A673 (cell line): ENCODE measurements at regions not wholly inside any gene's neighbourhood (a gene's known extent, or its start where the extent isn't known, plus 50 kb on each side); places are given as distances from the start of the nearest gene placed in this dataset.

ENCODE experiments used
- BruUV-seq: library from RNA; stranded (reverse); fragments of 400-500 nt; replicated peaks from 2 replicates; lab custom pipeline; 2021; lab: Mats Ljungman, UMichigan
- CTCF ChIA-PET: fragments of 300-600 bp; sonication (Branson Sonifier 250); formaldehyde crosslinking; loops from one replicate; lab custom pipeline; 2022; ENCODE audit warnings: antibody characterized with exemption; lab: Charles Lee
- POLR2A ChIA-PET: fragments of 300-600 bp; sonication (Branson Sonifier 250); formaldehyde crosslinking; loops from one replicate; lab custom pipeline; 2022; ENCODE audit warnings: antibody characterized with exemption; ENCODE audit not compliant: low non-redundant PET; lab: Charles Lee
- DNase-seq: peaks from one replicate; pipeline ENCODE4 v3.0.0-alpha.2; 2015; ENCODE audit warnings: low spot score
- H3K27ac ChIP-seq: fragments of 200-600 bp; sonication (generic); 2 replicates; pipeline ENCODE4 v1.5.1; 2016; ENCODE audit warnings: mixed run types, low read depth, mild to moderate bottlenecking, mixed read lengths, antibody characterized with exemption, low read length; ENCODE audit not compliant: poor library complexity, severe bottlenecking
- H3K27me3 ChIP-seq: fragments of 200-600 bp; sonication (generic); replicated peaks from 2 replicates; pipeline ENCODE4 v1.6.1; 2017; ENCODE audit warnings: mixed run types, low read depth, mild to moderate bottlenecking, mixed read lengths, antibody characterized with exemption, low read length; ENCODE audit not compliant: insufficient read depth, poor library complexity
- H3K36me3 ChIP-seq: fragments of 200-600 bp; sonication (generic); 2 replicates; pipeline ENCODE4 v1.6.1; 2016; ENCODE audit warnings: mixed run types, mild to moderate bottlenecking, mixed read lengths, antibody characterized with exemption, low read length; ENCODE audit not compliant: insufficient read depth, poor library complexity, severe bottlenecking
- H3K4me1 ChIP-seq: fragments of 200-600 bp; sonication (generic); 2 replicates; pipeline ENCODE4 v1.6.1; 2017; ENCODE audit warnings: mixed run types, mild to moderate bottlenecking, mixed read lengths, antibody characterized with exemption, low read length; ENCODE audit not compliant: insufficient read depth, poor library complexity, severe bottlenecking
- H3K4me3 ChIP-seq: fragments of 200-600 bp; sonication (generic); 2 replicates; pipeline ENCODE4 v1.5.1; 2016; ENCODE audit warnings: low read depth, mixed run types, mild to moderate bottlenecking, mixed read lengths, low read length; ENCODE audit not compliant: poor library complexity, severe bottlenecking
- H3K9me3 ChIP-seq: fragments of 200-600 bp; sonication (generic); 2 replicates; pipeline ENCODE4 v1.6.1; 2016; ENCODE audit warnings: mixed run types, low read depth, mild to moderate bottlenecking, mixed read lengths, antibody characterized with exemption, low read length; ENCODE audit not compliant: poor library complexity, severe bottlenecking
- CTCF ChIP-seq: fragments of 300-800, 200-600 bp; sonication (generic); conservative IDR thresholded peaks from 2 replicates; pipeline ENCODE4 v1.5.1; 2017; ENCODE audit warnings: low read depth, mild to moderate bottlenecking, antibody characterized with exemption, low read length, moderate library complexity, mixed read lengths
- EZH2 ChIP-seq: fragments of 200-600 bp; sonication (generic); IDR thresholded peaks from 2 replicates; pipeline ENCODE4 v1.6.1; 2017; ENCODE audit warnings: borderline replicate concordance, low read depth, mild to moderate bottlenecking, mixed read lengths, antibody characterized with exemption, low read length; ENCODE audit not compliant: poor library complexity, severe bottlenecking
- intact Hi-C: fragments of 100-400 bp; cut with micrococcal nuclease; formaldehyde crosslinking; loops from one replicate; pipeline ENCODE4 v1.10.0; 2022; ENCODE audit not compliant: unreplicated experiment

DNA sequence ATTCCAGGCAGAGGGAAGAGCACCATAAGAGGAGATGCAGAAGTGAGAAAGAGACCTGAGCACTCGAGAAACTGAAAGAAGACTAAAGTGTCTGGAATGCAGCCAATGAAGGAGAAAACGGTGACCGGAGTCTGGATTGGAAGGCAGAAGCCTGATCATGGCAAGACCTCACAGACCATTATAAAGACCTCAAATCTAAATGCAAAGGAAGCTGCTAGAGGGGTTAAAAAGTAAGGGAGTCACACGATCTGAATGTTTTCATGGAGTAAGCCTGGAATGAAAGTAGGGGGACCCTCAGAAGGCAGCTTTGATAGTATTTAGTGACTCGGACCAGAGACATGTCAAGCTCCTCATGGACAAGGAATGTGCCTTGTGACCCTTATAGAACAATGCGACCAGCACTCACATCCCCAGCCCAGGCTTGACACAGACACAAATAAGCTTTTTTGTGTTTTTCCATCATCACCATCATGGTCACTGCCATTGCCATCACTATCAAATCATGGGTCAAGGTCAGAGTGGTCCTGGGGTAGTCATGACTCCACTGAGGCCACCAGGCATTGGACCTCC, 183.6 kb downstream of the SEC16B start:
- Histone ChIP-seq H3K4me3 (no peak overlapping the region), H3K4me1 (no peaks in the 10 kb centered on the region), H3K36me3 (no peaks in the 10 kb centered on the region), H3K27ac (no peak overlapping the region), H3K9me3 (no peaks in the 10 kb centered on the region), H3K27me3 (no peaks in the 10 kb centered on the region)
- TF ChIP-seq EZH2 (no peak), CTCF (no peak)
- POLR2A ChIA-PET = no interaction called here
- intact Hi-C loops = no loop called here
- CTCF ChIA-PET = no interaction called here
- no peak for DNase-seq
- no TSS peak for BruUV-seq

GRCh38 chr1:177784936-177785335, 184.9 kb downstream of the SEC16B start:
- Histone ChIP-seq H3K9me3 (no peaks in the 10 kb centered on the region), H3K27ac (no peak overlapping the region), H3K4me3 (no peak overlapping the region), H3K4me1 (peaks cover 12% of the 10 kb centered on the region), H3K27me3 (no peaks in the 10 kb centered on the region), H3K36me3 (no peaks in the 10 kb centered on the region)
- BruUV-seq = no TSS peak
- CTCF ChIA-PET = no interaction called here
- DNase-seq = no peak
- POLR2A ChIA-PET = no interaction called here
- intact Hi-C loops = loop anchor here (5.0 kb wide), 2 partner anchors 223 to 428 kb away; no protein-coding TSS in a partner anchor
- TF ChIP-seq CTCF (no peak), EZH2 (no peak)

- no peaks in the 10 kb centered on the region for H3K9me3 ChIP-seq
- ChIA-PET POLR2A (no interaction called here), CTCF (no interaction called here)
- intact Hi-C loops = loop anchor here (5.0 kb wide), 2 partner anchors 222 to 427 kb away; no protein-coding TSS in a partner anchor
- no peak overlapping the region for H3K27ac ChIP-seq
- peaks cover 17% of the 10 kb centered on the region for H3K4me1 ChIP-seq
- H3K4me3 ChIP-seq = no peak overlapping the region
- no peaks in the 10 kb centered on the region for H3K27me3 ChIP-seq
- no TSS peak for BruUV-seq
- H3K36me3 ChIP-seq = no peaks in the 10 kb centered on the region
- TF ChIP-seq CTCF (no peak), EZH2 (no peak)
- no peak for DNase-seq
Measured at GRCh38 chr1:177784409-177784808, 185.4 kb downstream of the SEC16B start.
